DMS153 (cell line): ENCODE measurements at regions not wholly inside any gene's neighbourhood (a gene's known extent, or its start where the extent isn't known, plus 50 kb on each side); places are given as distances from the start of the nearest gene placed in this dataset.

Source experiments
- DNase-seq: peaks from one replicate; lab custom pipeline; 2025; lab: John Stamatoyannopoulos, UW

- DNase-seq: no peak
Measured at GRCh38 chr1:67991546-67991945, 58.9 kb downstream of the DIRAS3 start.

DNA sequence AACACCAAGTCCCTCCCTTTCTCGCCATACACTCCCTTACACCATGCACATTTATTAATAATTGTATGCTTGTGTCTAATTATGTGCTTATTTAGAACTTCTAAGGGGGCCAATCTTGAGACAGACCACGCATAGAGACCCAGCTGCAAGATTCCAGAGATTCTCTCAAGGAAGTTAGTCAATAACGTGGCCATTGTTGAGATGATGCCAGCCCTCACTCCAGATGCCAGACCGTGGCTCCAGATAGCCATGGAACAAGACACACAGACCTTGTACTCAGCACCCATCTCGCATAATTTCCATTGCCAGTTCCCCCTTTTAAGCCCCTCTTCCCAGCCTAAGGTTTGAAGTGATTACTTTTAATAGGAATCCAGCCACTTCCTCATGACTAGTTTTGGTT, 62.4 kb downstream of the DIRAS3 start:
- DNase-seq: no peak

- DNase-seq: no peak
Measured at GRCh38 chr1:67987046-67987799, 63.2 kb downstream of the DIRAS3 start.

DNA sequence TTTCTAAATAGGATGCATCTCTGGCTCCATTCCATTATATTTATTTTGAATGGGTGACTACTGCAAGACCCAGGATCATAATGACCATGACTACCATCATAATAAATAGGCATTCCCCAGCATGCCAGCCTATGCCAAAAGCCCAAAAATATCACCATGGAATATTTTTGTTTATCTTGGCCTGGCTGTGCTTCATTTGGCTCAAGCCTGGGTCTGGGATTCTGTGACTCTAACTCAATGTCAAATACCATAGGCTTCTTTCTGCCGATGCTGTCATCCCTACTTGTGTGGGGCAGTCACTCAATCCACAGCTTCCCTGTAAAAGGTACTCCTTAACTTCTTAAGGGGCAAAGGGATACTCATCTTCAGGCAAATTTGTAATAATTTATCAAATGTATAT, 66.6 kb downstream of the DIRAS3 start:
- DNase-seq: no peak

DNA sequence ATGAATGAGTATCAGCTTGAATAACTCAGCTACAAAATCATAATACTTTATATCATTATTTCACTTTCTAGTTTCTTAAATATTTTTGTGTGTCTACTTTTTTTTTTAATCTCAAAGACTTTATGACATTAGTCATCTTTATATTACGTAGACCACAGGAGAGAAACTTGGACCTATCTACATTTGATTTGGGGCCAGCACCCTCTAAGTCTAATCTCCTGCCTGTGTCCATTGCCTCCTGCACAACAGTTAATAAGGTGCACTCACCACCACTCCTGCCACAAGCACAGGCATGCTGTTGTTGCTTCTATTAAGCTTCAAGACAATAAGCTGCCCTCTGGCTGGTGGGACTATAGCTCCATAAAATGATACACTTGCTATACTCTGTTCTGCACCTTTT, 70.4 kb downstream of the DIRAS3 start:
- no peak for DNase-seq

DNA sequence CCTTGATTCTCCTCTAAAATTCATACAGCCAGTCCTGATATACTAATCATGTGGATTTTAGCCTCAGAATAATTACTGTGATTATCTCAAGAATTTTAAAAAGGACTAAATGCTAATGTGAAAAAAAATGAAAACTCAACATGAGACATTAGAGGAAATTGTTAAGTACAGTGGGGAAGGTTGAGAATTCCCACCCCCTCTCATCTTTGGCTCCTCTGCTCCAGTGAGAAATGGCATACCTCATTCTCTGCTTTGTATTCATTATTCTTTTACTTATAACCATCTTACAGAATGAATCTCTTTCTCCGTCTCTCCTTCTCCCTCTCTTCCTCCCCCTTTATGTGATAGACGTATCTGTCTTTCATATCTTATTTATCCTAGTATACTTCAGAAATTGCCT, 70.9 kb downstream of the DIRAS3 start:
- no peak for DNase-seq

DNA sequence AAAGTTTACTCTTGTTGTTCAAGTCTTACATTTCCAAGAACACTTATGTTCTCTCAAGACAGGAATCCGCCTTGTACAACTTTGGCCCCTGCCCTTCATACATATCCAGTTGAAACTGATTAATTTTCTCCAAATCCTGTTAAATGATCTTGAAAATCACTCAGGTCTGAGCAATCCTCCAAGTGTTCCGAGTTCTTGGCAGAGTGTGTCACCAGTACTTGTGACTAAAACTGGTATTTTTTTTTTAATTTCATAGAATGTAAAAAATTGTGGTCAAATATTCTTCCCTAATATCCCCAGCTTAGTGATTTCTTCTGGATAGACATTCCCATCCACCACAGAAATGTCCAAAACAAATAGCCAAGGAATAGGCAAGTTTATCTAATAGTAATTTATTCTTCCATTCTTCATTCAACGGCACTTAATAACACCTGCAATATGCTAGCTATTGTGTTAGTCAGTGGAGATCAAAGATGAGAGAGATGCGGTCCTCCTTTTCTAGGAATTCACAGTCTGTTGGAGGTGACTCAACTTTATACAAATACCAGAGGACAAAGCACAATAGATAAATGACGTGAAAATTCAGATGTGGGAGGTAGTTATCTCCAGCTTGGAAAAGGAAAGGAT, 71.4 kb downstream of the DIRAS3 start:
- DNase-seq: no peak

DNA sequence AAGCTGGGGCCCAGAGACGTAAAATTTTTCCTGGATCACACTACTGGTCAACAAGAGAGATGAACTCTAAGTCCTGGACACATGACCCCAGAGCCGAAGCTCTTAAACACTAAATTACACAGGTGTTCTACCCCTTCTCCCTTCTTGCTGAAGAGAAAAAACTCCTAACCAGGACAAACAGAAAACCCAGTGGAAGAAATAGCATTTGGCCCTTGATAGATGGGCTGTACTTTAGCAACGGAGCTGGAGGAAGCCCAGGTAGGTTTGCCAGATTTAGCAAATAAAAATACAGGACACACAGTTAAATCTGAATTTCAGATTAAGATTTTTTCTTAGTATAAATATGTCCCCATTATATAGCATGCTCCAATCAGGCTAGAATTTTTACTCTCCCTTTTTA, 72.7 kb downstream of the DIRAS3 start:
- DNase-seq: no peak

DNA sequence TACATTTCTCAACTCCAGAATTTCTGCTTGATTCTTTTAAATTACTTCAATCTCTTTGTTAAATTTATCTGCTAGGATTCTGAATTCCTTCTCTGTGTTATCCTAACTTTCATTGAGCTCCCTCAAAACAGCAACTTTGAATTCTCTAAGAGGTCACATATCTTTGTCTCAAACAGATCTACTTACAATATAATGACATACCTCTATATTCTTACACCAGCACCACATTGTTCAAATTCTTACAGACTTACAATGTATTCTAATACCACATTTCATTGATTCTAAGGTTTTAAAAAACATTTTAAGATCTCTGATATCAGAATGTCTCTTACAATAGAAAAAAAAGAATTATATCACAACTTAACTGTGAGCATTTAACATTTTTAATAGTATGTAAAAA, 77.4 kb downstream of the DIRAS3 start:
- DNase-seq: no peak

DNA sequence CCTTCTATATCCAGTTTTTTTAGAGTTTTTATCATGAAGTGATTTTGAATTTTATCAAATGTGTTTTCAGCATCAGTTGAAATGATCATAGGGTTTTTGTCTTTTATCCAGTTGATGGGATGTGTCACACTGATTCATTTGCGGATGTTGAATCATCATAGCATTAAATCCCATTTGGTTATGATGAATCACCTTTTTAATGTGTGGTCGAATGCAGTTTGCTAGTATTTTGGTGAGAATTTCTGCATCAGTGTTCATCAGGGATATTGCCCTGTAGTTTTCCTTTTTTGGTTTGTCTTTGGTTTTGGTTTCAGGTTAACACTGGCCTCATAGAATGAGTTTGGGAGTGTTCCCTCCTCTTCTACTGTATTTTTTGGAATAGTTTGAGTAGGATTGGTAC, 80.3 kb downstream of the DIRAS3 start:
- DNase-seq: no peak

DNA sequence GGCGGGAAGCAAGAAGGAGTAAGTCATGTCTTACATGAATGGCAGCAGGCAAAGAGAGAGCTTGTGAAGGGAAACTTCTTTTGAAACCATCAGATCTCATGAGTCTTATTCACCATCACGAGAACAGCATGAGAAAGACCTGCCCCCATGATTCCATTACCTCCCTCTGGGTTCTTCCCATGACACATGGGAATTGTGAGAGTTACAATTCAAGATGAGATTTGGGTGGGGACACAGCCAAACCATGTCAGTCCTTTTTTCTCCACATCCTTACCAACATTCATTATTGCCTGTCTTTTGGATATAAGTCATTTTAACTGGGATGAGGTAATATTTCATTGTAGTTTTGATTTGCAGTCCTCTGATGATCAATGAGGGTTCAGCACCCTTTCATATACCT, 81.0 kb downstream of the DIRAS3 start:
- no peak for DNase-seq

DNA sequence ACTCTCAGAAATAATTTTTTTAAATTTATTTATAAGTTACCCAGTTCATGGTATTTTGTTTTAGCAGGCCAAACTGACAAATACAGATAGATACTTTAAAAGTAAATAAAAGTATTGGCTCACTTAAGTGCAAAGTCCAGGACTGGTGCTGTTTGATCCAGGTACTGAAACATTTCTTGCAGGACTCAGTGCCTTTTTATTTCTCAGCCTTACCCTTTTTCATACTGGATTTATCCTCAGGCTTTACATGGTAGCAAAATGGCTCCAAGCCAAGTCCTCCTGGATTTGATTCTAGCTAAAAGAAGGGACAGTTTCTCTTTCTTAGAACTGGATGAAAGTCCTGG, 83.8 kb downstream of the DIRAS3 start:
- no peak for DNase-seq

DNA sequence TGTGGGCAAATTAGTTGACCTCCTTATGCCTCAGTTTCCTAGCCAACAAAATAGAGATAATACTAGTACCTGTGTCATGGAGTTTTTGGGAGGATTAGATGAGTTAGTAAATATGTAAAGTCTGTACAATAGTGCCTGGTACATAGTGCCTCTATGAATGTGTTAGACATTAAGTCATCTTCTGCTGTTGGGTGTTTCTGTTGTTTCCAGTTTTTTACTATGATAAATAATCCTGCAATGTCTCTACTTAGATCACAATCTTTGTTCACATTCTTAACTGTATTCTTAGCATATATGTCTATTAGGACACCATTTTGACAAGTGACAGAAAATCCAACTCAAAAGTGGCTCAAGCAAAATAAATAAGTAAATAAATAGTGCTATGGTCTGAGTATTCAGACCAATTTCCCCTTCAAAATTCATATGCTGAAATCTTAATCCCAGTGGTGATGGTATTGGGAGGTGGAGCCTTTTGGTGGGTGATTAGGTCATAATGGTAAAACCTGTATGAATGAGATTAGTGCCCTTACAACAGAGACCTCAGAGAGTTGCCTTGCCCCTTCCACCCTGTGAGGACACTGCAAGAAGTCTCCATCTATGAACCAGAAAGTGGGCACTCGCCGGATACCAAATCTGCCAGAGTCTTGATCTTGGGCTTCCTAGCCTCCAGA, 84.3 kb downstream of the DIRAS3 start:
- no peak for DNase-seq

DNA sequence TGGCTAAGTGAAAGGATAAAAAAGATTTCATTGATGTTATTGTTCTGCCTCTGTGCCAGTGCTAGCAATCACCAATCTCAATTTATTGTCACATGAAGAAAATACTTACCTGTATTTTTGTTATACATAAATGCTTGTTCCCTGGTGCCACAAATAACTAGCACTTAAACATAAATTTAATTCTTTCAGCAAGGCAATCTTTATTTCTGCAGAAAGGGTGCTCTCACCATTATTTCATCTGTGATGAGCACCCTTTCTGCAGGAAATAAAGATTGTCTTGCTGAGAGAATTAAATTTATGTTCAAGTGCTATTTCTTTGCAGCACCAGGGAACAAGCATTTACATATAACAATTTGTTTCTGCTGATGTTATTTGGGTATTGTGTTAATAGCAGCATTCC, 87.2 kb downstream of the DIRAS3 start:
- no peak for DNase-seq

- DNase-seq: no peak
Measured at GRCh38 chr1:67960766-67961165, 89.7 kb downstream of the DIRAS3 start.

- no peak for DNase-seq
Measured at GRCh38 chr1:67958472-67958871, 92.0 kb downstream of the DIRAS3 start.

GRCh38 chr1:67957066-67957465, 93.4 kb downstream of the DIRAS3 start:
- no peak for DNase-seq

DNA sequence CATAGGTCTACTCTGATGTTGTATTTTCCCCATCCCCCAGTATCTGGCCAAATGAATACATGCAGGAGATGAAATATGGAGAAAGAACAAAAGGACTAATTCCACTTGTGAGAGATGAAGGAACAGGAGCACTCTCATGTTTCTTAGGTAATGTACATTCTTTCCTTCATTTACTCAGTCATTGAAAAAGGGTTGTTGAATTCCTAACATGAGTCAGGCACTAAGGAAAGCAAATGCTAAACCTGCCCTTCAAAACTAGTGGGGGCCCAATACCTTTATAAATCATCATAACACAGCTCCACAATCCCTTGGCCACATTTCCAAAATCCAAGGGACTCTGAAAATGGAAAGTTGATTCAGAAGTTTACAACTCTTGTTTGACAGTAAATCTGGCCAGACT, 94.3 kb downstream of the DIRAS3 start:
- no peak for DNase-seq

DNA sequence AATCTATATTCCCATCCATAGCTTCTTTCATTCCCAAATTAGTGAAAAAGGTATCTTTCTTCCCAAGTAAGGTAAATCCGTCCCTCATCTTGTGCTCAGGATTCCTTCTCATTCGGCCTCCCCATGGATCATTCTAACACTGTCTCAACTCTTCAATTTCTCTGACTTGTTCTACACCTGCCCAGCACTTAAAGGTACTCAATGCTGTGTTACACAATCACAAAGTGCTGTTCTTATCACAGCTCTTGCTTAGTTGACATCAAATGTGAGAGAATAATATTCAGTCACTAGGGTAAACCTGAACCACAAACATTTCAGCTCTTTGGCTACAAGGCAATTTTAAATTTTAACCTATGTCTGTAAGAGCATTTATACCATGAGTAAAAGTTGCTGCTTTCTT, 94.8 kb downstream of the DIRAS3 start:
- no peak for DNase-seq

DNA sequence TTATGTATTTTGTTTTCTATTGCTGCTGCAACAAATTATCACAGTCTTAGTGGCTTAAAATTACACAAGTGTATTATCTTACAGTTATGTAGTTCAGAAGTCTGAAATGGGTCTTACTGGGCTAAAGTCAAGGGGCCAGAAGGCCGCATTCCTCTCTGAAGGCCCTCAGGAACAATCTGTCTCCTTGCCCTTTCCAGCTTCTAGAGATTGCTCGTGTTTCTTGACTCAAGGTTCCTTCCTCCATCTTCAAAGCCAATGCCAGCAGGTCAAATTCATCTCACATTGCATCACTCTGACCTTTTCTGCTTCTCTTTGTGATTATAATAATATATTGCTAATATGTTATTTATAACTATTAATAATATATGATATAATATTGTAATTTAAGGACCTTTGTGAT, 97.1 kb downstream of the DIRAS3 start:
- DNase-seq: no peak

GRCh38 chr1:67952071-67952470, 98.4 kb downstream of the DIRAS3 start:
- DNase-seq: no peak

DNA sequence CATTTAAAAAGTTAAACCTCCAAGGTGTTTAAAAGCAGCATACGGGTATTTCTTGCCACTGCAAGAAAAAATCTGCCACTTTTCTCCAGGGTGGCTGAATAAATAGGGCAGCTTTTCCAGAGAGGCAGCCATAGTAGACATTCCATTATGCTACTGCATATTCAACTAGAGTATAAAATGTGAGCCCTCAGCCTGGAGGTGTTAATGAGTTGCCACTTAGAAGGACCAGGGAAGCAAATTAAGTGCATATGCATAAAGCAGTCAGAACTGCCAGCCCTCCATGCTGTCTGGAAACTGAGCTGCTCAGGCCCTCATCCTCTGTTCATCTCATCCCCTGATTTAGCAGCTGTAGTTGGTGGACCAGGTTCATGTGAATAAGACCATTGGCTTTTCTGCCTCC, 99.4 kb downstream of the DIRAS3 start:
- no peak for DNase-seq
